ENCODE measurements at regions not wholly inside any gene's neighbourhood (a gene's known extent, or its start where the extent isn't known, plus 50 kb on each side); places are given as distances from the start of the nearest gene placed in this dataset.

- TF ChIP-seq CTCF (IDR thresholded peaks at IDR 0.05; ENCODE audit: extremely low read depth, insufficient read depth, missing control alignments): no peak
- in situ Hi-C loops (cut with MboI; ENCODE audit: low pct_unique_long_range_greater_than_20kb, low sequenced_read_pairs, unreplicated experiment): no loop called here
- no peak for DNase-seq (ENCODE audit: low spot score)
Measured at GRCh38 chr2:228408529-228409227, 227.2 kb upstream of the SPHKAP start.

GRCh38 chr2:228407821-228408220 lies 226.3 kb upstream of the SPHKAP start:
- in situ Hi-C loops (cut with MboI; ENCODE audit: low pct_unique_long_range_greater_than_20kb, low sequenced_read_pairs, unreplicated experiment): no loop called here
- no peak for TF ChIP-seq CTCF (IDR thresholded peaks at IDR 0.05; ENCODE audit: extremely low read depth, insufficient read depth, missing control alignments)

GRCh38 chr2:228401065-228401912 lies 219.8 kb upstream of the SPHKAP start:
- peak; percentile 13 for DNase-seq (ENCODE audit: low spot score)
- in situ Hi-C loops (cut with MboI; ENCODE audit: low pct_unique_long_range_greater_than_20kb, low sequenced_read_pairs, unreplicated experiment): no loop called here
- peak; percentile 38 for TF ChIP-seq CTCF (IDR thresholded peaks at IDR 0.05; ENCODE audit: extremely low read depth, insufficient read depth, missing control alignments)

More at GRCh38 chr2:228407821-228408220, 226.3 kb upstream of the SPHKAP start:
- DNase-seq (ENCODE audit: low spot score): no peak

GRCh38 chr2:228387776-228388175 lies 206.3 kb upstream of the SPHKAP start:
- TF ChIP-seq CTCF (IDR thresholded peaks at IDR 0.05; ENCODE audit: extremely low read depth, insufficient read depth, missing control alignments): no peak
- DNase-seq (ENCODE audit: low spot score): no peak
- in situ Hi-C loops (cut with MboI; ENCODE audit: low pct_unique_long_range_greater_than_20kb, low sequenced_read_pairs, unreplicated experiment): no loop called here

- no peak for DNase-seq (ENCODE audit: low spot score)
- TF ChIP-seq CTCF (IDR thresholded peaks at IDR 0.05; ENCODE audit: extremely low read depth, insufficient read depth, missing control alignments): no peak
- in situ Hi-C loops (cut with MboI; ENCODE audit: low pct_unique_long_range_greater_than_20kb, low sequenced_read_pairs, unreplicated experiment): no loop called here
Measured at GRCh38 chr2:228378696-228379425, 197.4 kb upstream of the SPHKAP start.

GRCh38 chr2:228378233-228378632 lies 196.7 kb upstream of the SPHKAP start:
- no peak for DNase-seq (ENCODE audit: low spot score)
- TF ChIP-seq CTCF (IDR thresholded peaks at IDR 0.05; ENCODE audit: extremely low read depth, insufficient read depth, missing control alignments): no peak
- in situ Hi-C loops (cut with MboI; ENCODE audit: low pct_unique_long_range_greater_than_20kb, low sequenced_read_pairs, unreplicated experiment): no loop called here

Data from GM13977 (cell line).